GM23248 (cell line): ENCODE measurements at regions not wholly inside any gene's neighbourhood (a gene's known extent, or its start where the extent isn't known, plus 50 kb on each side); places are given as distances from the start of the nearest gene placed in this dataset.

Source experiments
- DNase-seq: peaks from one replicate; pipeline ENCODE4 v3.0.0-alpha.2; 2015
- H2AFZ ChIP-seq: fragments of 200-600 bp; sonication (generic); 2 replicates; pipeline ENCODE4 v1.6.1; 2016; ENCODE audit warnings: antibody characterized with exemption
- H3F3A ChIP-seq: fragments of 200-600 bp; sonication (generic); 2 replicates; pipeline ENCODE4 v1.6.1; 2016; ENCODE audit warnings: mild to moderate bottlenecking, antibody characterized with exemption, mixed run types; ENCODE audit not compliant: insufficient read depth
- H3K27ac ChIP-seq: fragments of 200-600 bp; sonication (generic); 2 replicates; pipeline ENCODE4 v1.5.1; 2016; ENCODE audit warnings: mild to moderate bottlenecking
- H3K27me3 ChIP-seq: fragments of 200-600 bp; sonication (generic); replicated peaks from 2 replicates; pipeline ENCODE4 v1.6.1; 2016; ENCODE audit warnings: mild to moderate bottlenecking; ENCODE audit not compliant: insufficient read depth
- H3K36me3 ChIP-seq: fragments of 200-600 bp; sonication (generic); 2 replicates; pipeline ENCODE4 v1.6.1; 2016; ENCODE audit warnings: low read depth, mild to moderate bottlenecking
- H3K4me1 ChIP-seq: fragments of 200-600 bp; sonication (generic); 2 replicates; pipeline ENCODE4 v1.6.1; 2016; ENCODE audit warnings: mild to moderate bottlenecking; ENCODE audit not compliant: insufficient read depth
- H3K4me2 ChIP-seq: fragments of 200-600 bp; sonication (generic); one replicate; pipeline ENCODE4 v1.6.1; 2016; ENCODE audit warnings: mild to moderate bottlenecking; ENCODE audit not compliant: unreplicated experiment
- H3K4me3 ChIP-seq: fragments of 200-600 bp; sonication (generic); 2 replicates; pipeline ENCODE4 v1.5.1; 2016; ENCODE audit warnings: mild to moderate bottlenecking
- H3K79me2 ChIP-seq: fragments of 200-600 bp; sonication (generic); 2 replicates; pipeline ENCODE4 v1.6.1; 2016; ENCODE audit warnings: mild to moderate bottlenecking; ENCODE audit not compliant: insufficient read depth
- H3K9ac ChIP-seq: fragments of 200-600 bp; sonication (generic); 2 replicates; pipeline ENCODE4 v1.6.1; 2016; ENCODE audit warnings: mild to moderate bottlenecking
- H3K9me2 ChIP-seq: fragments of 200-600 bp; sonication (generic); 2 replicates; pipeline ENCODE4 v1.6.1; 2016; ENCODE audit warnings: mixed run types, mild to moderate bottlenecking, moderate library complexity; ENCODE audit not compliant: insufficient read depth
- H3K9me3 ChIP-seq: fragments of 200-600 bp; sonication (generic); one replicate; pipeline ENCODE4 v1.6.1; 2017; ENCODE audit warnings: low read depth
- H4K20me1 ChIP-seq: fragments of 200-600 bp; sonication (generic); 2 replicates; pipeline ENCODE4 v1.6.0; 2016; ENCODE audit not compliant: insufficient read depth
- EZH2 ChIP-seq: fragments of 200-600 bp; sonication (generic); IDR thresholded peaks from 2 replicates; pipeline ENCODE4 v1.6.1; 2018; ENCODE audit warnings: antibody characterized with exemption, mild to moderate bottlenecking; ENCODE audit not compliant: insufficient read depth, poor library complexity, severe bottlenecking
- EZH2phosphoT487 ChIP-seq: fragments of 200-600 bp; sonication (generic); IDR thresholded peaks from 2 replicates; pipeline ENCODE4 v1.6.1; 2018; ENCODE audit warnings: antibody characterized with exemption, moderate library complexity, mild to moderate bottlenecking, low read depth; ENCODE audit not compliant: insufficient read depth
- whole genome bisulfite sequencing, 2 experiments: methylation state at CpG; one replicate each; pipeline ENCODE4 v1.1.6; 2015 to 2017; ENCODE audit warnings: low lambda C conversion rate in 2 of 2, low coverage in 1 of 2; ENCODE audit errors: missing lambda C conversion rate in 2 of 2; 5-methylcytosine and 5-hydroxymethylcytosine counted together
- in situ Hi-C: fragments of 300-500 bp; cut with MboI; formaldehyde crosslinking; loops from 2 replicates; pipeline ENCODE4 v1.15.0; 2020

- Histone ChIP-seq H3K4me1 (peaks cover 13% of the 10 kb centered on the region; the same call in 1 of the 2 replicates), H3K79me2 (no peaks in the 10 kb centered on the region), H3K9ac (no peak overlapping the region), H3K27ac (0 out of 2 replicates have a peak overlapping the region, but pooled peaks have one; percentile 7), H3K4me3 (no peak overlapping the region), H3K9me3 (no peaks in the 10 kb centered on the region), H3K4me2 (no peak overlapping the region), H4K20me1 (no peaks in the 10 kb centered on the region), H2AFZ (no peak overlapping the region; the same call in 1 of the 2 replicates), H3F3A (peaks cover 24% of the 10 kb centered on the region; the same call in 1 of the 2 replicates), H3K36me3 (no peaks in the 10 kb centered on the region), H3K9me2 (no peaks in the 10 kb centered on the region), H3K27me3 (no peaks in the 10 kb centered on the region)
- DNase-seq = peak; percentile 74
- in situ Hi-C loops = no loop called here
- TF ChIP-seq EZH2phosphoT487 (no peak), EZH2 (no peak)
These were observed 73.1 kb upstream of the RBMS1 start for GRCh38 chr2:160566717-160567116.

- WGBS, 2 experiments = 96 to 99% methylated on average over 3 of the region's 3 CpGs
- no peak overlapping the region for H3K4me3 ChIP-seq
- H4K20me1 ChIP-seq = no peaks in the 10 kb centered on the region
- DNase-seq = no peak
- H2AFZ ChIP-seq = no peak overlapping the region
- no peaks in the 10 kb centered on the region for H3K9me2 ChIP-seq
- no peak overlapping the region for H3K4me2 ChIP-seq
- no peaks in the 10 kb centered on the region for H3K27me3 ChIP-seq
- peaks cover 11% of the 10 kb centered on the region; the same call in 1 of the 2 replicates for H3F3A ChIP-seq
- no peak overlapping the region for H3K9ac ChIP-seq
- 0 out of 2 replicates have a peak, but pooled peaks cover 5% of the 10 kb centered on the region for H3K4me1 ChIP-seq
- in situ Hi-C loops = no loop called here
- H3K27ac ChIP-seq = no peak overlapping the region
- no peaks in the 10 kb centered on the region for H3K36me3 ChIP-seq
- no peak for TF ChIP-seq EZH2
- no peak for TF ChIP-seq EZH2phosphoT487
- H3K79me2 ChIP-seq = no peaks in the 10 kb centered on the region
- no peaks in the 10 kb centered on the region for H3K9me3 ChIP-seq
These were observed 75.2 kb upstream of the RBMS1 start for GRCh38 chr2:160568856-160569255.

GRCh38 chr2:160570376-160570775, 76.8 kb upstream of the RBMS1 start:
- 94 to 100% methylated on average over 2 of the region's 2 CpGs for WGBS, 2 experiments
- in situ Hi-C loops = no loop called here
- Histone ChIP-seq H3F3A (peaks cover 16% of the 10 kb centered on the region; the same call in 1 of the 2 replicates), H3K9me2 (no peaks in the 10 kb centered on the region), H3K4me2 (no peak overlapping the region), H3K36me3 (no peaks in the 10 kb centered on the region), H3K4me3 (no peak overlapping the region), H3K4me1 (peaks cover 17% of the 10 kb centered on the region), H3K79me2 (no peaks in the 10 kb centered on the region), H3K27me3 (no peaks in the 10 kb centered on the region), H3K27ac (no peak overlapping the region), H4K20me1 (no peaks in the 10 kb centered on the region), H3K9ac (no peak overlapping the region), H2AFZ (no peak overlapping the region), H3K9me3 (no peaks in the 10 kb centered on the region)
- DNase-seq = no peak
- TF ChIP-seq EZH2phosphoT487 = no peak
- TF ChIP-seq EZH2 = no peak

- Histone ChIP-seq H3K9ac (no peak overlapping the region), H3K9me3 (no peaks in the 10 kb centered on the region), H3K4me3 (no peak overlapping the region), H3K27me3 (no peaks in the 10 kb centered on the region), H3K4me1 (peaks cover 30% of the 10 kb centered on the region), H3F3A (peaks cover 18% of the 10 kb centered on the region), H3K79me2 (no peaks in the 10 kb centered on the region), H2AFZ (no peak overlapping the region), H3K27ac (peak overlapping the region; percentile 53; the same call in 1 of the 2 replicates), H3K36me3 (no peaks in the 10 kb centered on the region), H3K4me2 (no peak overlapping the region), H3K9me2 (no peaks in the 10 kb centered on the region), H4K20me1 (no peaks in the 10 kb centered on the region)
- no peak for TF ChIP-seq EZH2
- no peak for TF ChIP-seq EZH2phosphoT487
- WGBS, 2 experiments = 82 to 95% methylated on average over 1 of the region's 1 CpG
- in situ Hi-C loops = no loop called here
- DNase-seq = peak; percentile 93
These were observed 81.0 kb upstream of the RBMS1 start for GRCh38 chr2:160574468-160575140.
